GM12874 (cell line): ENCODE measurements at regions not wholly inside any gene's neighbourhood (a gene's known extent, or its start where the extent isn't known, plus 50 kb on each side); places are given as distances from the start of the nearest gene placed in this dataset.

Experiments used
- CTCF ChIP-seq: IDR thresholded peaks from 2 replicates; pipeline ENCODE4 v1.5.1; 2011; ENCODE audit warnings: low read depth, mild to moderate bottlenecking, control low read depth, low read length, moderate library complexity; ENCODE audit not compliant: insufficient read depth

- no peak for TF ChIP-seq CTCF
These were observed 182.2 kb downstream of the HERPUD2 start for GRCh38 chr7:35512716-35513115.

GRCh38 chr7:35508623-35509400, 186.1 kb downstream of the HERPUD2 start:
- TF ChIP-seq CTCF = peak; percentile 15; the same call in 1 of the 2 replicates

- TF ChIP-seq CTCF = no peak
These were observed 189.9 kb downstream of the HERPUD2 start for GRCh38 chr7:35505066-35505465.

- no peak for TF ChIP-seq CTCF
These were observed 190.6 kb downstream of the HERPUD2 start for GRCh38 chr7:35504365-35504764.

GRCh38 chr7:35501681-35502080, 193.3 kb downstream of the HERPUD2 start:
- TF ChIP-seq CTCF = no peak

GRCh38 chr7:35499226-35499625, 195.7 kb downstream of the HERPUD2 start:
- no peak for TF ChIP-seq CTCF

GRCh38 chr7:35498416-35498815, 196.5 kb downstream of the HERPUD2 start:
- no peak for TF ChIP-seq CTCF
